ENCODE measurements at regions not wholly inside any gene's neighbourhood (a gene's known extent, or its start where the extent isn't known, plus 50 kb on each side); places are given as distances from the start of the nearest gene placed in this dataset.
A peak's percentile ranks its signal among the peaks of the same experiment; 100 is the strongest.

DNA sequence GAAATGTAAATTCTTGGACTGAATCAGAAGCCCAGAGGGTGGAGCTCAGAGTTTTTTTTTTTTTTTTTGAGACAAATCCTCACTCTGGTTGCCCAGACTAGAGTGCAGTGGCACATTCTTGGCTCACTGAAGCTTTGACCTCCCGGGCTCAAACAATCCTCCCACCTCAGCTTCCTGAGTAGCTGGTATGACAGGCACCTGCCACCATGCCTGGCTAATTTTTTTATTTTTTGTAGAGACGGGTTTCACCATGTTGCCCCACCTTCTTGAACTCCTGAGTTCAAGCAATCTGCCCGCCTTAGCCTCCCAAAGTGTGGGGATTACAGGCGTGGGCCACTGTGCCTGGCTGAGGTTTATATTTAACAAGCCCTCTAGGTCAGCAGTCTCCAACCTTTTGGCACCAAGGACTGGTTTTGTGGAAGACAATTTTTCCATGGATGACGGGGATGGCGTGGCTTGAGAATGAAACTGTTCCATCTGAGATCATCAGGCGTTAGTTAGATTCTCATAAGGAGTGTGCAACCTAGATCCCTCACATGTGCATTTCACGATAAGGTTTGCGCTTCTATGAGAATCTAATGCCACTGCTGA, 76.7 kb downstream of the FHIP1A start:
- H2BK15ac ChIP-seq (ENCODE audit: low read depth, poor library complexity, severe bottlenecking) = no peak overlapping the region
- H4K91ac ChIP-seq (ENCODE audit: low read length) = no peak overlapping the region
- no peak overlapping the region for H3K4me3 ChIP-seq (ENCODE audit: insufficient read depth in 1 of 2, low read depth in 1 of 2, low read length in 2 of 2)
- H3K9ac ChIP-seq (ENCODE audit: low read length) = no peak overlapping the region
- H2BK5ac ChIP-seq (ENCODE audit: low read depth, low read length, poor library complexity, severe bottlenecking) = peak overlapping the region; percentile 80
- peaks cover 7% of the 10 kb centered on the region for H3K4me1 ChIP-seq (ENCODE audit: control insufficient read depth, insufficient read depth, low read depth, low read length)
- no peak for DNase-seq
- H2AFZ ChIP-seq (ENCODE audit: low read depth, low read length) = no peak overlapping the region
- H2AK5ac ChIP-seq (ENCODE audit: low read length, severe bottlenecking) = peak overlapping the region; percentile 57
- peak overlapping the region in 1 of 2 experiments; percentile 29 for H3K18ac ChIP-seq (ENCODE audit: low read depth in 1 of 2, low read length in 2 of 2)
- peaks cover 5% of the 10 kb centered on the region for H3K9me3 ChIP-seq (ENCODE audit: control insufficient read depth, low read length)
- no peak overlapping the region for H3K4me2 ChIP-seq (ENCODE audit: low read length, poor library complexity, severe bottlenecking)
- 96% methylated on average over 9 of the region's 9 CpGs for WGBS
- H3K4ac ChIP-seq (ENCODE audit: low read depth in 1 of 2, low read length in 2 of 2) = peak overlapping the region in 1 of 2 experiments; percentile 53
- no peak overlapping the region for H2BK12ac ChIP-seq (ENCODE audit: low read length in 2 of 2)
- no peak overlapping the region for H3K14ac ChIP-seq (ENCODE audit: low read length in 2 of 2)
- peak overlapping the region; percentile 84 for H3K27ac ChIP-seq (ENCODE audit: low read length, poor library complexity, severe bottlenecking)
- no peak overlapping the region for H4K8ac ChIP-seq (ENCODE audit: low read length)
- H3K23ac ChIP-seq (ENCODE audit: low read length in 2 of 2) = no peak overlapping the region
- H3K27me3 ChIP-seq (ENCODE audit: control insufficient read depth in 1 of 2, insufficient read depth in 1 of 2, low read length in 2 of 2) = peaks cover 0 to 21% of the 10 kb centered on the region in 2 experiments
- no peaks in the 10 kb centered on the region for H3K36me3 ChIP-seq (ENCODE audit: control insufficient read depth in 1 of 2, insufficient read depth in 2 of 2, low read depth in 1 of 2, low read length in 2 of 2)
- H2BK120ac ChIP-seq (ENCODE audit: low read depth, low read length) = peak overlapping the region; percentile 57
- H3K79me1 ChIP-seq (replicated peaks; ENCODE audit: low read length, poor library complexity, severe bottlenecking) = peaks cover 2% of the 10 kb centered on the region

DNA sequence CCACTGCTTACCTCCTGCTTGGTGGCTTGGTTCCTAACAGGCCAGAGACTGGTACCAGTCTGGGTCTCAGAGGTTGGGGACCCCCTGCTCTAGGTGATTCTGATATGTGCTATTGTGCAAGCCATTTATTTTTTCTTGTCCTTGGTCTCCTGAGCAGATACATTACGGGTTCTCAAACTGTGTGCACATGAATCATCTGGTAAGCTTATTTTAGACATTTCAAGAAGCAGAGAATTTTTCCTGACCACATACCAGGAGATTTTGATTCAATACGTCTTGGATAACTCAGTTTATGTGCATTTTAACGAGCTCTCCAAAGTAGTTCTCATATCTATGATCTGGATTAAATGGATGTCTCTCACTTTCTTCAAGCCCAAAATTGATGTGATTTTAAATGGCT, 77.2 kb downstream of the FHIP1A start:
- H4K8ac ChIP-seq (ENCODE audit: low read length) = no peak overlapping the region
- no peaks in the 10 kb centered on the region for H3K36me3 ChIP-seq (ENCODE audit: control insufficient read depth in 1 of 2, insufficient read depth in 2 of 2, low read depth in 1 of 2, low read length in 2 of 2)
- H3K4me1 ChIP-seq (ENCODE audit: control insufficient read depth, insufficient read depth, low read depth, low read length) = peaks cover 7% of the 10 kb centered on the region
- H2BK120ac ChIP-seq (ENCODE audit: low read depth, low read length) = no peak overlapping the region
- H3K23ac ChIP-seq (ENCODE audit: low read length in 2 of 2) = no peak overlapping the region
- peak; percentile 20 for DNase-seq
- no peak overlapping the region for H3K4ac ChIP-seq (ENCODE audit: low read depth in 1 of 2, low read length in 2 of 2)
- H3K18ac ChIP-seq (ENCODE audit: low read depth in 1 of 2, low read length in 2 of 2) = no peak overlapping the region
- no peak overlapping the region for H2BK5ac ChIP-seq (ENCODE audit: low read depth, low read length, poor library complexity, severe bottlenecking)
- no peak overlapping the region for H2BK15ac ChIP-seq (ENCODE audit: low read depth, poor library complexity, severe bottlenecking)
- no peak overlapping the region for H4K91ac ChIP-seq (ENCODE audit: low read length)
- no peak overlapping the region for H3K9ac ChIP-seq (ENCODE audit: low read length)
- no peak overlapping the region for H3K4me3 ChIP-seq (ENCODE audit: insufficient read depth in 1 of 2, low read depth in 1 of 2, low read length in 2 of 2)
- H3K79me1 ChIP-seq (replicated peaks; ENCODE audit: low read length, poor library complexity, severe bottlenecking) = peaks cover 2% of the 10 kb centered on the region
- H3K14ac ChIP-seq (ENCODE audit: low read length in 2 of 2) = no peak overlapping the region
- H2BK12ac ChIP-seq (ENCODE audit: low read length in 2 of 2) = no peak overlapping the region
- no peak overlapping the region for H2AK5ac ChIP-seq (ENCODE audit: low read length, severe bottlenecking)
- H3K9me3 ChIP-seq (ENCODE audit: control insufficient read depth, low read length) = peaks cover 6% of the 10 kb centered on the region
- peaks cover 0 to 18% of the 10 kb centered on the region in 2 experiments for H3K27me3 ChIP-seq (ENCODE audit: control insufficient read depth in 1 of 2, insufficient read depth in 1 of 2, low read length in 2 of 2)
- no peak overlapping the region for H3K4me2 ChIP-seq (ENCODE audit: low read length, poor library complexity, severe bottlenecking)
- WGBS = 80% methylated on average over 1 of the region's 3 CpGs
- H3K27ac ChIP-seq (ENCODE audit: low read length, poor library complexity, severe bottlenecking) = peak overlapping the region; percentile 84
- no peak overlapping the region for H2AFZ ChIP-seq (ENCODE audit: low read depth, low read length)

DNA sequence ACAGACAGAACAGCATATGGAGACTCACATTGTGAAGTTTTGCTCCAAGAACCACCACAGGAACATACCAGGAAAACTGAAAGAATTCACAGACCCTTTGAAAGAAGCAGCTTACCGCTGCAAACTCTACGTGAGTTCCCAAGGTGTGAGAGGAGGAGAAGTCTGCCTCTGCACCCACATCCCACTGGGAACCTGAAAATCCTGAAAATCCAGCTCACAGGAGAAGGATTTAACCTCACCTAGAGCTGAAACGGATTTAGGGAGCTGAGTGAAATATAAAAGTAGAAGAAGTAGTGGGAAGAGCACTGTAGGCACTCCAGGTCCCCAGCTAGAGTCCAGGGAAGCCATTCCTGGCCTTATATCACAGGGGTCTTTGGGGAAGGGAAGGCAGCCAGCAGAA, 80.0 kb downstream of the FHIP1A start:
- H3K14ac ChIP-seq (ENCODE audit: low read length in 2 of 2) = no peak overlapping the region
- no peak overlapping the region for H2BK15ac ChIP-seq (ENCODE audit: low read depth, poor library complexity, severe bottlenecking)
- peak overlapping the region; percentile 36 for H2AK5ac ChIP-seq (ENCODE audit: low read length, severe bottlenecking)
- H2BK5ac ChIP-seq (ENCODE audit: low read depth, low read length, poor library complexity, severe bottlenecking) = no peak overlapping the region
- H3K27ac ChIP-seq (ENCODE audit: low read length, poor library complexity, severe bottlenecking) = no peak overlapping the region
- no peak overlapping the region for H3K23ac ChIP-seq (ENCODE audit: low read length in 2 of 2)
- no peak for DNase-seq
- WGBS = 47% methylated on average over 1 of the region's 3 CpGs
- H3K79me1 ChIP-seq (replicated peaks; ENCODE audit: low read length, poor library complexity, severe bottlenecking) = peaks cover 2% of the 10 kb centered on the region
- no peak overlapping the region for H3K4me2 ChIP-seq (ENCODE audit: low read length, poor library complexity, severe bottlenecking)
- no peak overlapping the region for H2AFZ ChIP-seq (ENCODE audit: low read depth, low read length)
- no peak overlapping the region for H2BK12ac ChIP-seq (ENCODE audit: low read length in 2 of 2)
- H4K8ac ChIP-seq (ENCODE audit: low read length) = no peak overlapping the region
- H3K9me3 ChIP-seq (ENCODE audit: control insufficient read depth, low read length) = peaks cover 15% of the 10 kb centered on the region
- no peak overlapping the region for H4K91ac ChIP-seq (ENCODE audit: low read length)
- H3K4me1 ChIP-seq (ENCODE audit: control insufficient read depth, insufficient read depth, low read depth, low read length) = peaks cover 7% of the 10 kb centered on the region
- no peak overlapping the region for H3K18ac ChIP-seq (ENCODE audit: low read depth in 1 of 2, low read length in 2 of 2)
- no peak overlapping the region for H3K9ac ChIP-seq (ENCODE audit: low read length)
- no peaks in the 10 kb centered on the region for H3K36me3 ChIP-seq (ENCODE audit: control insufficient read depth in 1 of 2, insufficient read depth in 2 of 2, low read depth in 1 of 2, low read length in 2 of 2)
- H3K4ac ChIP-seq (ENCODE audit: low read depth in 1 of 2, low read length in 2 of 2) = no peak overlapping the region
- H3K4me3 ChIP-seq (ENCODE audit: insufficient read depth in 1 of 2, low read depth in 1 of 2, low read length in 2 of 2) = no peak overlapping the region
- peaks cover 0 to 18% of the 10 kb centered on the region in 2 experiments for H3K27me3 ChIP-seq (ENCODE audit: control insufficient read depth in 1 of 2, insufficient read depth in 1 of 2, low read length in 2 of 2)
- no peak overlapping the region for H2BK120ac ChIP-seq (ENCODE audit: low read depth, low read length)

DNA sequence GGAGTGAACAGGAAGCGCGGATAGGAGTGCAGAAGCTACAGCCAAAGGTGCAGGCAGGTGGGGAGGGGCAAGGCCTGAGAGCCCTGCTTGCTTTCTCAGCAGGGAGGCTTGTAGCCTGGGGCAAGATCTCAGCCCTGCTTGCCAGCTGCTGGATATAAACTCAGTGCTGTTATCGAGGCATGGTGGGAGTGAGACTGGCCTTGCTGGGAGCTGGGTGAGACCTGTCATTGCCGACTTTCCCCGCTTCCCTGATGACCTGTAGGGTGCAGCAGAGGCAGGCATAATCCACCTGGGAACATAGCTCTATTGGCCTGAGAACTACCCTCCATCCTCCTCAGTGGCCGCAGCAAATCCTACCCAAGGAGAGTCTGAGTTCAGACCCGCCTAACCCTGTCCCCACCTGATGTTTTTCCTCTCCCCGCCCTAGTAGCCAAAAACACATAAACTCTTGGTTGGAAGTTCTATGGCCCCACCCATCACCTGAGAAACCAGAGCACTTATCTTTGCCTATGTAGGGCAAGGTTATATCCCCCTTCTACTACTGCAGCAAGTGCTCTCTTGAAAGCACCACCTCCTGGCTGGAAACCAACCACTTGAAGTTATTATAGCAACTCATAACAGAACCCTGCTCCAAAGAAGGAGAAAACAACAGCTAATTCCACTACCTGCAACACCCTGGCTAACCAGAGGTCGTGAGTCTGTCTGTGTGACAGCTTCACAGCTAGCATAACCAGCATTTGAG, 80.7 kb downstream of the FHIP1A start:
- WGBS = 71% methylated on average over 9 of the region's 9 CpGs
- Histone ChIP-seq H3K4me3 (ENCODE audit: insufficient read depth in 1 of 2, low read depth in 1 of 2, low read length in 2 of 2) (no peak overlapping the region), H3K27ac (ENCODE audit: low read length, poor library complexity, severe bottlenecking) (no peak overlapping the region), H3K27me3 (ENCODE audit: control insufficient read depth in 1 of 2, insufficient read depth in 1 of 2, low read length in 2 of 2) (peaks cover 0 to 18% of the 10 kb centered on the region in 2 experiments), H2BK12ac (ENCODE audit: low read length in 2 of 2) (no peak overlapping the region), H3K23ac (ENCODE audit: low read length in 2 of 2) (no peak overlapping the region), H2BK5ac (ENCODE audit: low read depth, low read length, poor library complexity, severe bottlenecking) (no peak overlapping the region), H4K8ac (ENCODE audit: low read length) (no peak overlapping the region), H4K91ac (ENCODE audit: low read length) (no peak overlapping the region), H3K9ac (ENCODE audit: low read length) (no peak overlapping the region), H2BK120ac (ENCODE audit: low read depth, low read length) (no peak overlapping the region), H3K18ac (ENCODE audit: low read depth in 1 of 2, low read length in 2 of 2) (no peak overlapping the region), H3K4me1 (ENCODE audit: control insufficient read depth, insufficient read depth, low read depth, low read length) (peaks cover 7% of the 10 kb centered on the region), H3K4ac (ENCODE audit: low read depth in 1 of 2, low read length in 2 of 2) (no peak overlapping the region), H3K79me1 (replicated peaks; ENCODE audit: low read length, poor library complexity, severe bottlenecking) (peaks cover 2% of the 10 kb centered on the region), H3K36me3 (ENCODE audit: control insufficient read depth in 1 of 2, insufficient read depth in 2 of 2, low read depth in 1 of 2, low read length in 2 of 2) (no peaks in the 10 kb centered on the region), H3K9me3 (ENCODE audit: control insufficient read depth, low read length) (peaks cover 20% of the 10 kb centered on the region), H2BK15ac (ENCODE audit: low read depth, poor library complexity, severe bottlenecking) (no peak overlapping the region), H3K14ac (ENCODE audit: low read length in 2 of 2) (no peak overlapping the region), H2AK5ac (ENCODE audit: low read length, severe bottlenecking) (no peak overlapping the region), H3K4me2 (ENCODE audit: low read length, poor library complexity, severe bottlenecking) (no peak overlapping the region), H2AFZ (ENCODE audit: low read depth, low read length) (no peak overlapping the region)
- DNase-seq = no peak
